ENCODE measurements at regions not wholly inside any gene's neighbourhood (a gene's known extent, or its start where the extent isn't known, plus 50 kb on each side); places are given as distances from the start of the nearest gene placed in this dataset.

- TF ChIP-seq CTCF (conservative IDR thresholded peaks at IDR 0.05; ENCODE audit: low read depth, low read length): peak; percentile 50
- no peak for TF ChIP-seq EZH2 (IDR thresholded peaks at IDR 0.05; ENCODE audit: low read length, unreplicated experiment)
- TF ChIP-seq EZH2phosphoT487 (IDR thresholded peaks at IDR 0.05; ENCODE audit: borderline replicate concordance, low read length): no peak
Observed at GRCh38 chr10:46223064-46223480, 63.7 kb upstream of the ANTXRL start.

Measured in PC-3 (cell line).